ENCODE measurements at regions not wholly inside any gene's neighbourhood (a gene's known extent, or its start where the extent isn't known, plus 50 kb on each side); places are given as distances from the start of the nearest gene placed in this dataset.

DNA sequence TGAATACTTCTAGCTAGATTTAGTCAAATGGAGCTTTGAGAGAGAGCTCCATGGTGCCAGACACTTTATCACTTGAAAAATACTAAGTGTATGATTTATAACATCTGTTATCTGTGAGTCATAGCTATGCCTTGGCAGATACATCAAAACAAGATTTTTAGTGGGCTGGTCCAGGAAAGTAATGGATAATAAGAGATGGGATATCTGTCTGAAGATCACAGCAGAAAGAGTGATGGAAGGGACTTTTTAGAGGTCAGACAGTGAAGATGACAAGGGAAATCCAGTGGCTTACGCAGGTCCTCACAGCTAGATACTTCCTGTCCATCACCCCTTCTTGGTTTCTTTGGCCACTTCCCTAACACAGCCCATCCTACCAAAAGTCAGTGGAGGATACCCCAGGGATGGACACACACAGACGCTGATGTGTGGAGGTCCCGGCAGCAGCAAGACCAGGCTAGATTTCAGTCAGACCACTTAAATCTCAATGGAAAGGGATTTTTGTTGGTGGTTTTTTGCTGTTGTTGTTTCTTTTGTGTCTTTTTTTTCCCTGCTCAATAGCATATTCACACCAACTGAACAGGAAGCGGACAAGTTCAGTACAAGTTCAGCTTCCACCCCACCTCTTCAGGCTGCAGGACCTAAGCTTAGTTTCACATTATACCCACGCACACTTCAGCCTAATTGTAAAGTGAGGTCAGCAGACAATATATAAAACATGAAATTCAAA, 209.3 kb downstream of the ALDH8A1 start:
- H3K27ac ChIP-seq, result no peak overlapping the region
- H3K36me3 ChIP-seq, result no peaks in the 10 kb centered on the region
- no peaks in the 10 kb centered on the region for H3K9me3 ChIP-seq
- 64 to 70% methylated on average over 5 of the region's 5 CpGs for WGBS, 2 donors
- no peak overlapping the region for H3K4me3 ChIP-seq (replicated peaks in 1 of 3)
- no peak for DNase-seq
- intact Hi-C loops (cut with DNase I), result no loop called here
- H3K27me3 ChIP-seq, result no peaks in the 10 kb centered on the region
- peaks cover 0 to 3% of the 10 kb centered on the region in 2 donors for H3K4me1 ChIP-seq
- no peak for TF ChIP-seq POLR2A (IDR thresholded peaks at IDR 0.05)
- TF ChIP-seq, protein P1, sequence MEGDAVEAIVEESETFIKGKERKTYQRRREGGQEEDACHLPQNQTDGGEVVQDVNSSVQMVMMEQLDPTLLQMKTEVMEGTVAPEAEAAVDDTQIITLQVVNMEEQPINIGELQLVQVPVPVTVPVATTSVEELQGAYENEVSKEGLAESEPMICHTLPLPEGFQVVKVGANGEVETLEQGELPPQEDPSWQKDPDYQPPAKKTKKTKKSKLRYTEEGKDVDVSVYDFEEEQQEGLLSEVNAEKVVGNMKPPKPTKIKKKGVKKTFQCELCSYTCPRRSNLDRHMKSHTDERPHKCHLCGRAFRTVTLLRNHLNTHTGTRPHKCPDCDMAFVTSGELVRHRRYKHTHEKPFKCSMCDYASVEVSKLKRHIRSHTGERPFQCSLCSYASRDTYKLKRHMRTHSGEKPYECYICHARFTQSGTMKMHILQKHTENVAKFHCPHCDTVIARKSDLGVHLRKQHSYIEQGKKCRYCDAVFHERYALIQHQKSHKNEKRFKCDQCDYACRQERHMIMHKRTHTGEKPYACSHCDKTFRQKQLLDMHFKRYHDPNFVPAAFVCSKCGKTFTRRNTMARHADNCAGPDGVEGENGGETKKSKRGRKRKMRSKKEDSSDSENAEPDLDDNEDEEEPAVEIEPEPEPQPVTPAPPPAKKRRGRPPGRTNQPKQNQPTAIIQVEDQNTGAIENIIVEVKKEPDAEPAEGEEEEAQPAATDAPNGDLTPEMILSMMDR (IDR thresholded peaks at IDR 0.05), result no peak

DNA sequence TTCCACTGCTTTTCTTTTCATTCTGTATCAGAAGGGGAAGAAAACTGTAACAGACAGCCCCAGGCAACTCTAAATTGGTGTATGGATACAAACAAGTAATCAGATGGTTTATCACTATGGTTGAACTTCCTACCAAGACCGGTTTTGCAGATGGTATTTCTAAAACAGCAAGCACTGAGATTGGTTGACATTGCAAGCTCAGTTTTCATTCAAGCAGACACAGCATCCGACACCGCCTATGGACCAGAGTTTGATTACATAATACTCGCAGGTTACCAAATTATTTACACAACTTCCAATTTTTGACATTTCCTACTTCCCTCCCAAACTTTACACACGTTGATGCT, 209.9 kb downstream of the ALDH8A1 start:
- H3K4me3 ChIP-seq (replicated peaks in 1 of 3), result no peak overlapping the region
- DNase-seq, result no peak
- intact Hi-C loops (cut with DNase I), result no loop called here
- 74 to 89% methylated on average over 5 of the region's 5 CpGs for WGBS, 2 donors
- no peak overlapping the region for H3K27ac ChIP-seq
- no peaks in the 10 kb centered on the region for H3K27me3 ChIP-seq
- H3K9me3 ChIP-seq, result no peaks in the 10 kb centered on the region
- H3K36me3 ChIP-seq, result no peaks in the 10 kb centered on the region
- peaks cover 0 to 3% of the 10 kb centered on the region in 2 donors for H3K4me1 ChIP-seq
- TF ChIP-seq, protein P1 (IDR thresholded peaks at IDR 0.05), result no peak
- no peak for TF ChIP-seq POLR2A (IDR thresholded peaks at IDR 0.05)

DNA sequence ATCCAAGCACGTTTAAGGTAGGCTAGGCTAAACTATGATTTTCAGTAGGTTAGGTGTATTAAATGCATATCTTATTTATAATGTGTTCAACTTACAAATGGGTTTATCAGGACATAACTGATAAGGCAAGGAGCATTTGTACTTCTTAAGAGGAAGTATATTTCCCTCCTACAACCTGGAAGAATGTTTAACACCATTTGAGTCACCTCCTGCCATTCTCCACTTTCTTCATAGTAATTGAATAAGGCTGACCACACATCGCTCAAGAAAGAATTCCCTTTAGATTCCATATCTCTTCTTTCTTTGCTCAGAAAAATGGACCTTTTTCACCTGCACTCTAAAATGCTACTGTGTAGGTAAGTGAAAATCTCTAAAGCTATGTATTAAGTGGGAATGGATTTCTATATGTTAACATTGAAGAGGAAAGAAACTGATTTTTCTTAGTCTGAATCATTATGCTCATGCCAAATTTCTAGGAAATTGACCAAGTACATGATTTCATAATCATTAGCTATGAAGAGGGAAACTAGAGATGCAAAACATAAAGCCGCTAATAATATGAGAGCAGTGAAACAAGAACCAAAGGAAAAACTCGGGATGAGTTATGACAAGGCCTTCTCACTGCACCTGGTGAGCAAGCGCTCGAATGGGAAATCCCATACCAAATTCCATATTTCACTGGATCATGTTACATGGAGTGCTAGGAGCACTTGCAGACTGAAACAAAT, 210.4 kb downstream of the ALDH8A1 start:
- H3K27me3 ChIP-seq, result no peaks in the 10 kb centered on the region
- WGBS, 2 donors, result 90 to 93% methylated on average over 6 of the region's 6 CpGs
- no peaks in the 10 kb centered on the region for H3K9me3 ChIP-seq
- H3K4me1 ChIP-seq, result peaks cover 0 to 3% of the 10 kb centered on the region in 2 donors
- intact Hi-C loops (cut with DNase I), result no loop called here
- no peak for DNase-seq
- TF ChIP-seq POLR2A (IDR thresholded peaks at IDR 0.05), result no peak
- TF ChIP-seq, protein P1 (IDR thresholded peaks at IDR 0.05), result no peak
- no peak overlapping the region for H3K27ac ChIP-seq
- no peak overlapping the region for H3K4me3 ChIP-seq (replicated peaks in 1 of 3)
- H3K36me3 ChIP-seq, result no peaks in the 10 kb centered on the region

DNA sequence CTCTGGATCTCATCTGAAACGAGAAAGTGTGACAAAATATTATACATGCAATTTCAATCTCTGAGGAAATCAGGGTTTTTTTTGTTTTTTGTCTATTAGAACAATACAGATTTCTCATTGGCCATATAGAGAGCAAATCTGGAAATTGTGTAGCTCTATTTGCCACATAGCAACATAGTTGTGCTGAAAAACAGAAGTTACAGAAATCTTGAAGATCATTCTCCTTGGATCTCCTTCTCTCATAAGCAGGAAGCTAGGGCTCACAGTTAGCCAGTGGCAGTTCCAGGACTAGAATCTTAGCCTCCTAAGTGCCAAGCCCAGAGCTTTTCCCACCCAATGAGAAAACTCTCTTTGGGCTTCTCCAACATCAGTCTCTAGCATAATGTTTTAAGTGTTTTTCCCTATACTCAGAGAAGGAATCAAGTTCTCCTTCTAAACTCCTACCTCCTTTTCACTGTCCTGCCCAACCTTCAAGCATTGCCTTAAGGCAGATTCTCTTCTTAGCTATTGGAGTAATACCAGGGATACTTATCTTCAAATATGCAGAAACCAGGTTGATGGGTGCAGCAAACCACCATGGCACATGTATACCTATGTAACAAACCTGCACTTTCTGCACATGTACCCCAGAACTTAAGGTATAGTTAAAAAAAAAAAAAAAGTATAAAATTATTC, 211.6 kb downstream of the ALDH8A1 start:
- H3K36me3 ChIP-seq, result no peaks in the 10 kb centered on the region

More for the DNA sequence above, 211.6 kb downstream of the ALDH8A1 start:
- WGBS, 2 donors, result 82 to 93% methylated on average over 1 of the region's 1 CpG
- H3K4me3 ChIP-seq (replicated peaks in 1 of 3), result no peak overlapping the region
- H3K27ac ChIP-seq, result no peak overlapping the region
- H3K27me3 ChIP-seq, result no peaks in the 10 kb centered on the region
- H3K4me1 ChIP-seq, result peaks cover 0 to 3% of the 10 kb centered on the region in 2 donors
- TF ChIP-seq, protein P1 (IDR thresholded peaks at IDR 0.05), result no peak
- TF ChIP-seq POLR2A (IDR thresholded peaks at IDR 0.05), result no peak
- intact Hi-C loops (cut with DNase I), result no loop called here
- no peaks in the 10 kb centered on the region for H3K9me3 ChIP-seq
- no peak for DNase-seq
